NCI-H82 treated with DMSO at 0.1 percent for 48 hours (cell line): ENCODE measurements at regions not wholly inside any gene's neighbourhood (a gene's known extent, or its start where the extent isn't known, plus 50 kb on each side); places are given as distances from the start of the nearest gene placed in this dataset.
"Not testable (repeated sequence)": the region's sequence is repeated elsewhere in the genome, so short reads cannot be mapped to it uniquely, and the experiment has no call there.

ENCODE experiments used
- DNase-seq: peaks from one replicate; lab custom pipeline; 2025; ENCODE audit not compliant: unreplicated experiment; lab: John Stamatoyannopoulos, UW

DNA sequence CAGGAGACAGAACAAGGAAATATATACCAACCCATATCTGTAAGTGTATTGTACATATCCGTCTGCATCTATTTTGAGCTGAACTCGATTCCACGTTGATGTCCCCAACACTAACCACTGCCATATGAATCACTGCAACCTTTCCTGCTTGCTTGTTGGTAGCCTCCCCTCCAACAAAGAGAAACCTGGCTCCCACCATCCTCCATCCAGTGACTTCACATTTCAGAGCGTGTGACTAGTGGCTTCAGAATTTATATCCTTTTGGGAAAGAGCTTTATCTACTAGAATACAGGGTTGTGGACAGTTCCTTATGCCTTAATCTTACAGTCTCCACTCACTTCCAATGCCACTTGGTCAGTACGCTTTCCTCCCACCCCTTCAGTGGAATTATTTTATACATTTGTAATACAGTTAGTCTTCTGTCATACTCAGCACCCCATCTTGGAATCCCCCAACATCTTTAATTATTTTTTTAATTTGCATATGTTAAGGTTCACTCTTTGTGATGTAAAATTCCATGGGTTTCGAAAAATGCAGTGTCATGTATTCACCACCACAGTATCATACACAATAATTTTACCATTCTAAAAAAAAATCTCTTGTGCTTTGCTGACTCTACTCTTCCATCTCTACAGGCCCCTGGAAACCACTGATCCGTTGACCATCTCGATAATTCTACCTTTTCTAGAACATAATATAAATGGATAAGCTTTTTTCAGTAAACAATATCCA, 264.7 kb downstream of the BCL2L11 start:
- not testable (repeated sequence) for DNase-seq

DNA sequence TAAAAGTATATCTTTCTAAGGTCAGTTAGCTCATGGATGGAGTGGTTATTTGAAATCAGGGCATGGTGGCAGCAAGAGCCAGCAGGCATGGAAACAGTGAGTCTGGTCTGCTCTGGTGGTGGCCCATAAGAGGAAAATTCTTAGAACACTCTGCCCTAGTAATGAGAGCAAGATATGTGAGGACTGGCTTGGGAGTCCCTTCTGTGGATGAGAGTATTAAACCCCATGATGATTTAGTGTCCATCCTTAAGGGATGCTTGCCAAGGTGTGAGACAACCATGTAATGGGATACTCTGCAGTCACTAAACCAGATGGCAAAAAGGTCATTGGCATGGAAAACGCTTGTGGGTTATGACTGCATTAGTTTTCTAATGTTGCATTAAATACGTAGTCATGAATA, 269.9 kb downstream of the BCL2L11 start:
- DNase-seq: not testable (repeated sequence)

DNA sequence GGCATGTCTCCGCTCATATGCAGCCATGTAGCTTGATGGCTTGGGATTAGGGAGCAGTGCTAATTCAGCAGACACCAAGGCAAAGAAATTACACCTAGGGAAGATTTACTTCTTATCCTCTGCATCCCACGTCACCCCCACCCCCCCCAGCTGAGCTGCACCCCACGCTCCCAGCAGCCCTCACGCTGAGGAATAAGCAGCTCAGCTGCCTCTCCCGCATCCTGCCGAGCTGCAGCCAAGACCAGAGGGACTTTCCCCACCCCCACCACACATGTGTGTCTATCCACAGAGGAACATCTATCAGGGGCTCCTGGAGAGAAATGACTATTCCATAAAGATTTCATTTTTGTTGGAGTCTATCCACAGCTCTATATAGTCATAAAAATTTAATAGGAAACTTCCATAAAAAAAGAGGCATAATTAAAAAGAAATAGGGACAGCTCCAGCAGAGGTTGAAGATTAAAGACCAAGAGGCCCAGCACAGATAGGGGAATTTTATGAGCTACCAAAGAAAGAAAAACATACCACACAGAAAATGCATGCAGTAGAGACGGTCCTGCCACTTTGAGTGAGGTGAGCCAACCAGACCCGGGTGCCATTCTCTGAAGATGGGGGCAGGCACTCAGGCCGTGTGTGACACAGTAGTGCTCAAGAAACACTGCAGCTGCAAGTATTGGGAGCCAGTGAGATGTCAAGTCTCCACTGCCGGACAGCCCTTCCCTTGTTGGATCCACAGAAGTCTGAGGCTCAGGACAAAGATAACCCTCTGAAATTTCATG, 274.8 kb downstream of the BCL2L11 start:
- not testable (repeated sequence) for DNase-seq

DNA sequence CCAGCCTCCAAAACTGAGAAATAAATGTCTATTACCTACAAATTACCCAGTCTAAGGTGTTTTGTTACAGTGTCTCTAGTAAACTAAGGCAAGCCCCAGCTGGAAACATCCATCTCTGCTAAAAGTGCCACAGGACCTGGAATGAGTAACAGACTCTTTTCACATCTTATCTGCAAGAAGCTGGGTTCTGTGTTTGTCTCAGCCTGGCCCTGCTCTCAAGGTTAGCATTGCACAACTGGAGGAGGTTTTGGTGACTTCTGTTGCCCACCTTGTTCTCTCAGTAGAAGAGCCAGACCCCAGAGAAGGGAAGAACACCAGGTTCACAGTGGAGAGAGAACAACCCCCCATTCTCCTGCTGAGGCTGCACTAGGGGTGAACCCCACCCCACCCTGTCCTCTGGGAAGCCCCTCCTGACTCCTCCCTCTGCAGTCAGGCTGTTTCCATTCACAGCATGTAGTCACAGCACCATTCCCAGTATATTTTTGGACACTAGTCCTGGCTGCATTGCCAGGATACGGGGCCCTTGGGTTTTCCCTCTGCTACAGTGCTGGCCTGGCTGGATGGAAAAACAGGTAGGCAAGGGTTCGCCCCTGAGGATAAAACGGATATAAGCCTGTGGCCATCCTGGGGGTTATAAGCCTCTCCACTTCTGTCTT, 280.0 kb downstream of the BCL2L11 start:
- not testable (repeated sequence) for DNase-seq

DNA sequence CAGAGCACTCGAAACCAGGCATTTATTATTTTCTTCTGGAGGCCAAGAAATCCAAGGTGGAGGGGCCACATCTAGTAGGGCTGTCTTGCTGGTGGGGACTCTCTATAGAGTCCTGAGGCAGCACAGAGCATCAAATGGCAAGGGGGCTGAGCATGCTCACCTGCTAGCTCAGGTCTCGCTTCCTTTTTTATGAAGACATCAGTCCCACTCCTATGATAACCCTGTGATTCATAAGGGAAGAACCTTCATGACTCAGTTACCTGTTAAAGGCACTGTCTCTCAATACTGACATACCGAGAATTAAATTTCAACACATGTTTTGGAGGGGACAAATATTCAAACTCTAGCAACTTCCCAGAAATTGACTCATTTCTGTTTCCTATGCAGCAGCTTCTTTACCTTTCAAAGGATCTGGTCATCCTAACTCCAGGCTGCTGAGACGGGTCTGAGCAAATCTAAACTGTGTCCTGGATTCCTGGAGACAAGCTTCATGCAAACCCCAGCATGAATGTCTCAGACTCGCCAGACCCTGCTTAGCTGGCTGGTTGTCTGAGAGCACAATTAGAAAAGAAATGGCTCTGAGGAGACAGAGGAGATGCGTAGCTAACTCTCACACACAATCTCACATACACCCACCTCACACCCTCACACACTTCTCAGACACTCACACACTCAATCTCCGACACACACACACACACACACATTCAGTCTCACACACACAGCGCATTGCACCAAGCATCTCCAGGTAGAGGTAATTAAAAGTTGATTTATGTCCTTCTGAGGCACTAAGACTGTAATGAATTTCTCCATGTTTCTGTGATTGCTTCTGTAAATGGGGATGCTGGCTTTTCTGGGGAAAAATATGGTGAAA, 280.8 kb downstream of the BCL2L11 start:
- DNase-seq: not testable (repeated sequence)

DNA sequence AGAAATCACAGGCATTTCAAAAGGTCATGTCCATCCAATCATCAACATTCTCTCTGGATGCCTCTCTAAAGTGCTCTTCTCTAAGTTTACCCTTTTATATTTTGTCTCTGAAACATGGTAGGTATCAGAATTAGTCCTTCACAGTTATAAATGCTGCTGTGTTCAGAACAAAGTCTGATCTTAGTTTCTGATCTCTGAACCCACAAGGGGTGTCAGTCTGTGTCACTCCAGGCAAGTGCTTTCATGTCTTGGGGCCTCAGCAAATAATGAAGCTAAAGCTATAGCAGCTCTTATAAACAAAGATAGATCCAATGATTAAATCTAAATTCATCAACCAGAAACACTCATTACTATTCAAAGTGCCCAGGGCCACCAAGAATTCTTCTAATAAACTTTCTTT, 281.7 kb downstream of the BCL2L11 start:
- not testable (repeated sequence) for DNase-seq

DNA sequence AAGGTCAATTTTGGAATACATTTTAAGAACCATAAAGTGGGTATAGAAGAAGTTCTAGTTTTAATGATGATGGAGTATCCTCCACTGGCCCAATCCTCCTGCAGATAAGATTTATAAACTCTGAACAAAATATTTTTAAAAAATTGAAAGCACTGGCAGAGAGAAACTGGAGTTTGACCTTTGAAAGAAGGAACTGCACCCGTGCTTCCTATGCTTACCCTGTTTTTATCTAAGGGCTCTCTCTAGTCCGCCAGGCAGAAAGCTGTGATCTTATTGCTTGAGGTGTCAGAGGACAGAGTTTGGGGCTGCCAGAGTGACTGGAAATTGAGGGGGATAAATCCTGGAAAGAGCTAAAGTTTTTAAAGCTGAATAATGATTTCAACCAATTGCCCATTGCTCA, 282.6 kb downstream of the BCL2L11 start:
- DNase-seq: not testable (repeated sequence)

DNA sequence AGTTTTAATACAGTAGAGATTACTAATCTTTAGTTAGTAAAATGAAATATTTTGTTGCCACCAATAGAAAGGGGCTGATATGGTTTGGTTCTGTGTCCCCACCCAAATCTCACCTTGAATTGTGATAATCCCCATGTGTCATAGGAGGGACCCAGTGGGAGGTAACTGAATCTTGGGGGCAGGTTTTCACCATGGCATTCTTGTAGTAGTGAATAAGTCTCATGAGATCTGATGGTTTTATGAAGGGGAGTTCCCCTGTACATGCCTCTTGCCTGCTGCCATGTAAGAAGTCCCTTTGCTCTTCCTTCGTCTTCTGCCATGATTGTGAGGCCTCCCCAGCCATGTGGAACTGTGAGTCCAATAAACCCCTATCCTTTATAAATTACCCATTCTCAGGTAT, 285.9 kb downstream of the BCL2L11 start:
- DNase-seq: not testable (repeated sequence)

DNA sequence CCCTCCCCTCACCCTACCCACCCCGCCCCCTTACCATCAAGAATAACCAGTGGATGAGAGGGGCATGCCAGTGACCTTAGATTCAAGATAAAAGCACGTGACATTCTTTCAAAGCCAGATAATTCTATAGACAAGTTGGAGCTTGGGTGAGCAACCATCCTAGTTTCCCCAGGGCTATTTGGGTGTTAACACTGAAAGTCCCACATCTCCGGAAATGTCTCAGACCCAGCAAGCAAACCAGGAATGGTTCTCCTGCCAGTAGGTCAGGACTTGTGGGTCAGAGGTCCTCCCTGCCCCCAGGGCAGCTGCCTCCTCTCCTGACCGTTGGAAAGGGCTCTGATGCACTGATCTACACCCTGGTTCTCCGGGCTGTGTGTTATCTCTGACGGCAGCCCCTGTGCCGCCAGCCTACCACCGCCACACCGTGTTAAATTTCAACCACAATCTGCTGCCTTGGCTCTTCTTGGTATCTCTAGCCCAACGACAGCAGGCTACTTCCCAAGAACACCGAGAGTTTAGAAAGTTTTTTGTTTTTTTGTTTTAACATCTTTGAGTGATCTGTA, 287.0 kb downstream of the BCL2L11 start:
- DNase-seq: not testable (repeated sequence)

DNA sequence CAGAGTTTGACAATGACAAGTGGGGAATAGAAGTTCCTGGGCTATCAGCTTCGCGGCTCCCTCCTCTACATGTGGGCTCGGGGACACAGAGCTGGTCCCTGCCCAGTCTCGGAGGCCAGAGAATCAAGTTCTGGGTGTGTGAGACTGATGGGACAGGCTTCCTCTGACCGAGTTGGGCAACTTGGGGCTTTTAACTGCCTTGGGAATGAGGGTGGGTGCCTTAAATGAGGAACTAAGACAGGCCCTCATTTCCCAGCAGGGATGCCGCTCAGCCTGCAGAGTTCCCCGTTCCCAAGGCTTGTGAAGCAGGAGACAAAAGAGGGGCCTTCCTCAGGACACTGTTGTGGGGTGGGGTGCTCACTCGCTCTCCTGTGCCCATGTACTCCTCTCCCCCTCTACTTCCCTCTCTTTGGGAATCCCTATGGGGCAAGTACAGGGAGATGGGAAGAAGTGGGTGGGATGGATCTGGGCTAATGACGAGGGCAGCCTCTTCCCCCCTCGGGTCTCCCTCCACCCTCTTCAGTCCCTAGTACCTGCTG, 290.2 kb downstream of the BCL2L11 start:
- DNase-seq: not testable (repeated sequence)

DNA sequence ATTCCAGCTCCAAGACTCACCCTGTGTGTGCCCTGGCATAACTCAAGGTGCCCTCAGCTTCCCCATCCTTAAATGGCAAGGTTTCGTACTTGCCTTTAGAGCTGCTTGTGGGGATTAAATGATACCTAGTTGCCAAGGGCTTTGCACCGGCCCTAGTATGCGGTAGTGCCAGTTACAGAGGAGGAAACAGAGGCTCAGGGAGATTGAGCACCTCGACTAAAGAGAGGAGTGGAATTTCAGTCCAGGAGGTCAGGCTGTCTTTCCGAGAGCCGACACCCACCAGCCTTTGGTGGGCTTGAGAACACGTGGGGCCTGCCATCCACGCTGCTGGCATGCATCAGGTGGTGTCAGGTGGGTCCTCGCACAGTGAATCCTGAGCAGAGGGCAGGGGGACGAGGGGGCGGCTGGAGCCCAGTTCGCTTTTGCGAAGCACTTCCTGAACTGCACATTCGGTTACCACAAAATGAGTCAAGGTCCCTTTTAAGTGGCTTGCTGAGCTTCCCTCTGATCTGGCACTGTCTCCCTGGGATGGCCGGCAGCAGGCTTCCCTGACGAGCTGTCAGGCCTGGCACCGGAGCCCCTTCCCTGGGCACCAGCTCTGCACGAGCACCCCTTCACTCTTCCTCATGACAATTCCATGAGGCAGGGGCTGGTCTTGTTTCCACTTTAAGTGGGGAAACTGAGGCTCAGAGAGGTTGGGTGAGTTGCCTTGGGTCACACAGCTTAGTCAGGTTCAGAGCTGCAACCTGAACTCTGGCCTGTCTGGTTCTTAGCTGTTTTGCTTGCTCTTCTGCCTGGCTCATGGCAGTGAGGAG, 291.4 kb downstream of the BCL2L11 start:
- DNase-seq: not testable (repeated sequence)

DNA sequence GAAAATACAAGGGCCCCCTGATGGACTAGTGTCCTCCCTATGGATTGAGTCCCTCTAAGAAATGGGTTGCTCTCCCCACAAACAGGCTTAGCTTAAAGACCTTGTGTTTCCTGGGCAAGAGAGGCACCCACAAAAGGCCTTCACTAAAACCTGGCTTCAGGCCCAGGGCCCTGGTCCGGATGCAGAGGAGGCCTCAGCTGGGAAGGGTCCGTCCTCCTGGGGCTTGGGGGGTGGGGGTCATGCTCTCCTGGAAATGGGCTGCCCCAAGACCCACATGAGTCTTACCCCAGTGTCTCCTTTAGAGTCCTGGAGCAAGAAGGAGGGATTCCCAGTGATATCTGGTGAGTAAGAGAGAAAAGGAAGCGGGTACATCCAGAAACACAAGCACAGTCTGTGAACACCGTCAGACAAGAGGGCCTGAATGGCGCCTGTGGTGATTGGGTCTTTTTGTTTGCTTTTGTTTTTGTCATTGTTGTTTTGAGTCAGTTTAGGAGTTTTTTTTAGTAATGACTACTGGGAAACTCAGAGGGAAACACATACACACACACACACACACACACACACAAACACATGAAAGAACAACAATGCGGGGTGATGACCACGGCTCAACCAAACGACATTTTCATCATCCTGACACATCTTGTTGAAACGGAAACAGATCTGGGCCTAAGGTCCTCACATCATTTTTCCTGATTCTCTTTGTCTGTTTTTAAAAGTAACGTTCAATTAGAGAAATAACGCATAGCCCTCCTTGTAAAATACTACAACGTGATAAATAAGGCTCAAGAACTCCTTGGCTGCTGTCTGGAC, 292.3 kb downstream of the BCL2L11 start:
- not testable (repeated sequence) for DNase-seq

DNA sequence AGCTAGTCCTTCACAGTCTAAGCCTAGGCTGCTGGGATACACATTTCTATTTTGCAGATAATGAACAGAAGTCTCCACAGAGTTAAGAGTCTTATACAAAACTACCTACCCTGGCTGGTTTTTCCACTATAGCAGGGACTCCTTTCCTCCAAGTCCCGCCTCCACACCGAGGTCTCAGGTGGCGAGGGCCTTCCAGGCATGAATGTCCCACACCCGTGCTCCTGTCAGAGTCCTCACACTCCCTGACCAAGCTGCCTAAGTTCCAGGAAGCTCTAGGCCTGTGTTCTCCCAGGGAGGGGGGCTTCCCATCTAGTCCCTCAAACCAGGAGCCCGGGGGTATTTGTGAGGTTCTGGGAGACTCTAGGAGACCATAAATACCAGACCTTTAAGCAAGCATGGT, 293.2 kb downstream of the BCL2L11 start:
- not testable (repeated sequence) for DNase-seq

DNA sequence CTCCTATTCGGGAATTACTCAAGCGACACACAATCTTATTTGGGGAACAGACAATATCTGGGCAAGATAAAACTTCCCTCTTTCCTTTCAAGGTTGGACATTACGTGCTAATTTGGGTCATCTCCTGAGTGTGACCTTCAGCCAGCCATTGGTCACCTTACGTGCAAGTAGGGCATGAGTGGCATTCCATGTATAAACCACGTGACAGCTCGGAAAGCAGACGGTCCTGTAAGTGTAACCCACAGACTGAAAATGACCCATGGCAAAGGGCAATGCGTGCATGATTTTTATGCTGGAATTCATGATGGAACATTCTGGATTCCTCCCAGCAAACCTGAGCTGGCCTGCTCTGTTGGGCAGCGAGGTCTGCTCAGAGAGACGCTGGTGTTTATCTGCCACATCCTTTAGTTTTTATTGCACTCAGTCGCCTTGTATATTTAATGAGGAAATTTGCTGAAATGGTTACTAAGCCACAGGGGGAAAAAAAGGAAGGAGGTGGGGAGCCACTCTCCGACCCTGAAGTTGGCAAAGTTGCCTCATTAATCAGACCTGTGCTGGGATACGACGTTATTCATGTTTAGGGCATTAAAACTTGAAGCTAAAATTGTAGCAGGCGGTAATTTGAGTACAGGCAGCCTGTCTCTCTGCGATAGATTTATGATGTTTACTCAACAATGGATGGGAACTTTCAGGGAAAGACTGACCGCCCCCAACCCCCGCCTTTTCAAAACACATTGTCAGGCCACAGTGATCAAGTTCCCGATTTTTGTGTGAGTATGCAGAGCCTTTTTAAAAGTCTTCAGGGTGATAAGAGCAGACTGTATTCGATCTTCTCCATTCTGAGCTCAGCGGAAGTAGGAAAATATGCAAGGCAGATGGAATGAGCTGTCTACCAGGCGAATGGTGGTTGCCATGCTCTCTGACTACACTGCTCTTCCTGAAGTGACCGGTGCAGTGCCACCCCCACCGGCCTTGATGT, 295.3 kb downstream of the BCL2L11 start:
- DNase-seq: not testable (repeated sequence)

DNA sequence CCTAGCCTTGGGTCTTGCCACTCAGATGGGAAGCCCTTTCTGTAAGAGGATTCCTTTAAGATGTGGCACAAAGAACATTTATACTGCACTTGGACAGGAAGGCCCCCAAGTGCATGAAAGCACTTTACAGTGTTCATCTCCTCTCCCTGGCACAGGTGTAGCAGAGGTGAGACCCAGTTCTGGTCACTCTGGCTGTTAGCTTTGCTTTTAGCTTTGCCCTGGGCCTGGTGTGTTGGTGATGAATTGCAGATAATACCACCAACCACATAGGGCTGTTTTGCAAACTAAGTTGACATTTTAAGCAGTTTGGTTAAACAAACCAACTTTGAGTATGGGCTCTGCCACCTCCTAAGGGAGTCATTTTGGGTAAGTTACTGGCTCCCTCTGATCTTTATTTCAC, 296.3 kb downstream of the BCL2L11 start:
- not testable (repeated sequence) for DNase-seq

DNA sequence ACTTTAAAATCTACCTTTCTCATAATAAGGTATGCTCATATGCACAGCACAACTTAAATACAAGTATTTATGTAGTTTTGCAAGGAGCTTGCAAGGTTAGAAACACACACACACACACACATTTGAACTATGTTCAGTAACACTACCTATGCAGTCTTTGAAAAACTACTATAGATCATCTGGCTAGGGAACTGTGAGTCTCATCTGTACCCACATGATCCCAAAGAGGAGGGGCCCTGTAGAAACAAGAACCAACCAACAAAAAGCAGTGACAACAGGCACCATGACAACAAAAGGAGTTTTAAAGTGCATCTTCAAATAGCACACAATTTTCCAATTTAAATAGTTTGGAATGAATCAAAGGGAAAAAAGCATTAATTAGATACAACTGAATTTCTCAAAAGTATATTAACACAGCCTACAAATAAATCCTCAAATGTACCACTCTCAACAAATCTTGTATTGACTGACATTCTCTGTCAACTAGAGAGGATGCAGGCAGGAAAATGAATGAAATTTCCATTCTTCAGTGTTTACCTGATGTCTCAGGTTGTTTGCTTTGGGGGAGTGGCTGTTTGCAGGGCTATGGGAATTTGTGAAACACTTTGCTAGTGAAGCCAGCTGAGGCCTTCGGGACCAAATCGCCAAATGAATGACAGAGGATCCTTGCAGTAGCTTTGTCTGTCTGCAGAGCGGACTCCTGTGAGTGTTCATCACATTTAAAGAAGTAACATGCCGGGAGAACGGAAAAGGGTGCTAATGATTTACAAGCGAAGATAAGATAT, 297.6 kb downstream of the BCL2L11 start:
- DNase-seq: not testable (repeated sequence)

DNA sequence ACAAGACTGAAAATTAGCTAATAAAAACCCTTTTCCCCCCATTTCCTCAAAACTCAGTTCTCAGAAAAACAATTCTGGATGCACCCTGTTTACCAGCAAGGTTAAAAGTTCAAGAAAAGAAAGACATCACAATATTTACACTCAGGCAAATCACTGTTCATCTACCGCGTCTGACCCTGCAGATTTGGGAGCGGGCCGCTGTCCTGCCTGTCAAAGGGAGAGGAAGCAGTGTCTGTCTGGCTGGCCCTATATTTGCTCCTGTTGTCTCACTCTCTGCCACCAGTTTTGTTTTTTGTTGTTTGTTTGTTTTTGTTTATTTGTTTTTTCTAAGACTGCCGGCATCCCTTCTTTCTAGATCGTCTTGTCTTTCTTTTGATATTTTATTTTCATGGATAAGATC, 299.4 kb downstream of the BCL2L11 start:
- DNase-seq: not testable (repeated sequence)
